Esophagus (tissue), 2 donors: ENCODE measurements at regions not wholly inside any gene's neighbourhood (a gene's known extent, or its start where the extent isn't known, plus 50 kb on each side); places are given as distances from the start of the nearest gene placed in this dataset.
"Not testable (repeated sequence)": the region's sequence is repeated elsewhere in the genome, so short reads cannot be mapped to it uniquely, and the experiment has no call there.

Experiments
- H3K27ac ChIP-seq, 2 donors: one replicate each; pipeline ENCODE4 v1.5.1; 2013; ENCODE audit warnings: low read depth in 2 of 2, mild to moderate bottlenecking in 2 of 2, inconsistent platforms in 1 of 2, low read length in 1 of 2, moderate library complexity in 1 of 2
- H3K27me3 ChIP-seq, 2 donors: one replicate each; pipeline ENCODE4 v1.6.1; 2013; ENCODE audit warnings: low read length in 2 of 2, control low read depth in 1 of 2, mild to moderate bottlenecking in 1 of 2; ENCODE audit not compliant: insufficient read depth in 2 of 2, control insufficient read depth in 1 of 2
- H3K36me3 ChIP-seq, 2 donors: one replicate each; pipeline ENCODE4 v1.6.1; 2013; ENCODE audit warnings: low read length in 1 of 2; ENCODE audit not compliant: control insufficient read depth in 2 of 2, insufficient read depth in 2 of 2
- H3K4me1 ChIP-seq, 2 donors: one replicate each; pipeline ENCODE4 v1.6.1; 2013; ENCODE audit warnings: low read length in 1 of 2; ENCODE audit not compliant: control insufficient read depth in 2 of 2, insufficient read depth in 2 of 2
- H3K4me3 ChIP-seq, 2 donors: one replicate each; pipeline ENCODE4 v1.5.1; 2013; ENCODE audit warnings: low read length in 2 of 2, mild to moderate bottlenecking in 2 of 2, low read depth in 1 of 2, moderate library complexity in 1 of 2
- H3K9me3 ChIP-seq, 2 donors: one replicate each; pipeline ENCODE4 v1.6.1; 2013; ENCODE audit warnings: mild to moderate bottlenecking in 2 of 2, low read depth in 1 of 2, low read length in 1 of 2, moderate library complexity in 1 of 2; ENCODE audit not compliant: control insufficient read depth in 2 of 2, insufficient read depth in 1 of 2
- WGBS, 2 donors: extraction: QIAGEN DNeasy Blood & Tissue Kit; methylation state at CpG; one replicate each; pipeline ENCODE4 v1.1.7; 2013; 5-methylcytosine and 5-hydroxymethylcytosine counted together
- donor health status: healthy with polysubstance abuse.
- donor health status: Bipolar disorder and iron deficiency.

- Histone ChIP-seq H3K4me3 (no peak overlapping the region), H3K4me1 (no peaks in the 10 kb centered on the region), H3K27me3 (no peaks in the 10 kb centered on the region), H3K9me3 (no peaks in the 10 kb centered on the region), H3K36me3 (no peaks in the 10 kb centered on the region), H3K27ac (no peak overlapping the region)
- 66 to 72% methylated on average over 3 of the region's 3 CpGs for WGBS, 2 donors
Observed at GRCh38 chr5:89694026-89694550, 715.5 kb downstream of the CETN3 start.

DNA sequence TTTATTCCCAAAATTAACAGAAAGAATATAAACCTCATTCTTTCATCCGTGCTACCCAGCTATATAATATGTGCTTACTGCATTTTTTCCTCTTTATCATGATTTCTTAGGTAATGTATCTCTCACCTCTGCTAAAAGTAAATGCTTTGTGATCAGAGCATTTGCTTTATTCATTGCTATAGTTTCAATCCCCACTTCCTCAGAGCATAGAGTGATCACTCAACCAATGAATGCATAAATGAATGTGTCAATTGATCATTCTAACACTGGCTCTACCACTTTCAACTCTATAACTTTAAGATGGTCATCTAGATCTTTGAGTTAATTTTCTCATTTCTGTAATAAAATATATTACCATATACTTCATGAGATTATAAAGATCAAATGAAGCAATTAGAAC is 719.2 kb downstream of the CETN3 start:
- 83 to 84% methylated on average over 1 of the region's 1 CpG for WGBS, 2 donors
- Histone ChIP-seq H3K27ac (no peak overlapping the region), H3K4me3 (no peak overlapping the region), H3K36me3 (no peaks in the 10 kb centered on the region), H3K9me3 (no peaks in the 10 kb centered on the region), H3K27me3 (no peaks in the 10 kb centered on the region), H3K4me1 (no peaks in the 10 kb centered on the region)

DNA sequence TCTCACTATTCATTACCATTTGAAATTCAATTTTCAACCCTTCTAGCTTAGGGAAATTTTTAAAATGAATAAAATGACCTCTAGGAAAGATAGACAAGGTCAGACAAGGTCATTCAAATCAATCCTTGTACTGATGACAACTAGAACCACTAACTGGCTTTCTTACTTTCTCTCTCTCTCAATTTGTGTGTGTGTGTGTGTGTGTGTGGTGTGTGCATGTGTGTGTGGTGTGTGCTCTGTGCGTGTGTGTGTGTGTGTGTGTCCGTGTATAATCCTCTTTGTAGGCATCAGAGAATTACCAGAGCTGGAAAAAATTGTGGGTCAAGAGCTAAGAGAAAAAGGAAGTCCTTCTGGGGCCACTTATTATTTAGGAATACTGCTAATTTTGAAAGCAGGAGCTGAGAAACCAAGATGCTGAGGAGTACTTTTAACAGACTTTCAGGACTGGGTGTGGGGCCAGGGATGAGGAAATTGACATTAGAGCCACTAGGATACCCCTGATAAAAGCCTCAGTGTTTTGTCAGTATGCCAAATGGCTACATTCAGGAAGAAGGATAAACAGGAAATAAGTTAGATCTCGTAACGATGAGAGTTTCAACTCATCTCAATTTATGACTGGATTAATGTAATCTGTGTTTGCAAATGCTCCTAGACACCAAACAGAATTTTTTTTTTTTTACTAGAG is 723.3 kb downstream of the CETN3 start:
- 44 to 46% methylated on average over 4 of the region's 4 CpGs for WGBS, 2 donors

DNA sequence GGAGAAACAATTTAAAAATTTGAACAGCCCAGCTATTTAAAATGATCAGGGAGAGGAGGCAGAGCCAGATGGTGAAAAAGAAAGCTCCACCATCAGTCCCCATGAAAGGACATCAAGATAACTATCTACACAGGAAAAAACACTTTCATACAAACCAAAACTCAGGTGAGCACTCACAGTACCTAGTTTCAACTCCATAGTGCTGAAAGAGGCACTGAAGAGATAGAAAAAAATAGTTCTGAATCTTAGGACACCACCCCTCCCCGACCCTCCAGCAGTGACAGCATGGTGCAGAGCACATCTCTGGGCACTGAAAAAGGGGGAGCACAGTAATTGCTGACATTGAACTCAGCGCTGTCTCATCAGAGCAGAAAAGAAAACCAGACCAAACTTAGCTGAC is 732.9 kb downstream of the CETN3 start:
- Histone ChIP-seq H3K36me3 (no peaks in the 10 kb centered on the region), H3K4me3 (no peak overlapping the region)
- 77 to 79% methylated on average over 2 of the region's 2 CpGs for WGBS, 2 donors

More for the DNA sequence above, 723.3 kb downstream of the CETN3 start:
- H3K27ac ChIP-seq: no peak overlapping the region
- no peaks in the 10 kb centered on the region for H3K36me3 ChIP-seq
- no peaks in the 10 kb centered on the region for H3K27me3 ChIP-seq
- H3K4me3 ChIP-seq: no peak overlapping the region
- H3K4me1 ChIP-seq: no peaks in the 10 kb centered on the region
- no peaks in the 10 kb centered on the region for H3K9me3 ChIP-seq

DNA sequence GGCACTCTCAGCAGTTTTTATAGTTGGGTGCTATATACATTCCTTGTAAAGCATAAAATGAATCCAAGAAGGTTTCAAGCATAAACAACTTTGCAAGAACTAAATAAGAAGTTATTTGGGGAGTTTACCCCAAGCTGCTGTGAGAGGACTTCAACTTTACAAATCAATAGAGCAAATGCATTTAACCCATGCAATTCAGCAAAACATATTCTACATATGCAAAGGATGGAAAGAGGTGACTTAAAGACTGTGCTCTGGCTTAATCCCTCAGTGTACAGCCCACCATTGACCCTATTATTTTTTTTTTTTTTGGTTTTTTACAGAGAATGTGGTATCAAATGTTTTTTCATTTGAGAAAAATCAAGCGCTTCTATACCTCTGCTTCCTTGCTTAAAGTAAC is 736.5 kb downstream of the CETN3 start:
- no peaks in the 10 kb centered on the region for H3K9me3 ChIP-seq
- H3K4me1 ChIP-seq: no peaks in the 10 kb centered on the region
- 96 to 100% methylated on average over 1 of the region's 1 CpG for WGBS, 2 donors
- no peak overlapping the region for H3K27ac ChIP-seq
- no peak overlapping the region for H3K4me3 ChIP-seq
- no peaks in the 10 kb centered on the region for H3K27me3 ChIP-seq
- no peaks in the 10 kb centered on the region for H3K36me3 ChIP-seq

More for the DNA sequence above, 732.9 kb downstream of the CETN3 start:
- Histone ChIP-seq H3K4me1 (no peaks in the 10 kb centered on the region), H3K27ac (no peak overlapping the region), H3K27me3 (no peaks in the 10 kb centered on the region), H3K9me3 (no peaks in the 10 kb centered on the region)

GRCh38 chr5:89668821-89669220 is 740.7 kb downstream of the CETN3 start:
- H3K4me3 ChIP-seq: no peak overlapping the region
- no peaks in the 10 kb centered on the region for H3K27me3 ChIP-seq
- no peaks in the 10 kb centered on the region for H3K36me3 ChIP-seq
- no peaks in the 10 kb centered on the region for H3K9me3 ChIP-seq
- WGBS, 2 donors: 65 to 69% methylated on average over 3 of the region's 3 CpGs
- H3K27ac ChIP-seq: no peak overlapping the region
- H3K4me1 ChIP-seq: no peaks in the 10 kb centered on the region

- Histone ChIP-seq H3K4me3 (no peak overlapping the region), H3K4me1 (no peaks in the 10 kb centered on the region), H3K27me3 (no peaks in the 10 kb centered on the region), H3K27ac (no peak overlapping the region), H3K9me3 (no peaks in the 10 kb centered on the region), H3K36me3 (no peaks in the 10 kb centered on the region)
- WGBS, 2 donors: 60 to 65% methylated on average over 4 of the region's 4 CpGs
Observed at GRCh38 chr5:89662499-89662898, 747.1 kb downstream of the CETN3 start.

- Histone ChIP-seq H3K4me3 (no peak overlapping the region), H3K4me1 (no peaks in the 10 kb centered on the region), H3K36me3 (no peaks in the 10 kb centered on the region), H3K27me3 (no peaks in the 10 kb centered on the region), H3K9me3 (peaks cover 0 to 6% of the 10 kb centered on the region in 2 donors), H3K27ac (no peak overlapping the region)
- WGBS, 2 donors: 86 to 89% methylated on average over 5 of the region's 5 CpGs
Observed at GRCh38 chr5:89638871-89639270, 755.9 kb upstream of the MEF2C start.

DNA sequence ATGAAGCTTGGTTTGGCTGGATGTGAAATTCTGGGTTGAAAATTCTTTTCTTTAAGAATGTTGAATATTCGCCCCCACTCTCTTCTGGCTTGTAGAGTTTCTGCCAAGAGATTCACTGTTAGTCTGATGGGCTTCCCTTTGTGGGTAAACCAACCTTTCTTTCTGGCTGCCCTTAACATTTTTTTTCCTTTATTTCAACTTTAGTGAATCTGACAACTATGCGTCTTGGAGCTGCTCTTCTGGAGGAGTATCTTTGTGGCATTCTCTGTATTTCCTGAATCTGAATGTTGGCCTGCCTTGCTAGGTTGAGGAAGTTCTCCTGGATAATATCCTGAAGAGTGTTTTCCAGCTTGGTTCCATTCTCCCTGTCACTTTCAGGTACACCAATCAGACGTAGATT is 751.2 kb upstream of the MEF2C start:
- H3K4me3 ChIP-seq, H3K36me3 ChIP-seq, H3K4me1 ChIP-seq, H3K9me3 ChIP-seq, H3K27ac ChIP-seq, H3K27me3 ChIP-seq: not testable (repeated sequence)
- 84 to 86% methylated on average over 3 of the region's 3 CpGs for WGBS, 2 donors

DNA sequence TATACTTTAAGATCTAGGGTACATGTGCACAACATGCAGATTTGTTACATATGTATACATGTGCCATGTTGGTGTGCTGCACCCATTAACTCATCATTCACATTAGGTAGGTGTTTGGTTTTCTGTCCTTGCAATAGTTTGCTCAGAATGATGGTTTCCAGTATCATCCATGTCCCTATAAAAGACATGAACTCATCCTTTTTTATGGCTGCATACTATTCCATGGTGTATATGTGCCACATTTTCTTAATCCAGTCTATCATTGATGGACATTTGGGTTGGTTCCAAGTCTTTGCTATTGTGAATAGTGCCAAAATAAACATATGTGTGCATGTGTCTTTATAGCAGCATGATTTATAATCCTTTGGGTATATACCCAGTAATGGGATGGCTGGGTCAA is 747.1 kb upstream of the MEF2C start:
- not testable (repeated sequence) for H3K4me3 ChIP-seq, H3K9me3 ChIP-seq, H3K4me1 ChIP-seq, H3K36me3 ChIP-seq, H3K27me3 ChIP-seq, H3K27ac ChIP-seq
